NCI-H226 (cell line): ENCODE measurements at regions not wholly inside any gene's neighbourhood (a gene's known extent, or its start where the extent isn't known, plus 50 kb on each side); places are given as distances from the start of the nearest gene placed in this dataset.

Experiments used
- DNase-seq: peaks from one replicate; pipeline ENCODE4 v3.0.0-alpha.2; 2015

DNA sequence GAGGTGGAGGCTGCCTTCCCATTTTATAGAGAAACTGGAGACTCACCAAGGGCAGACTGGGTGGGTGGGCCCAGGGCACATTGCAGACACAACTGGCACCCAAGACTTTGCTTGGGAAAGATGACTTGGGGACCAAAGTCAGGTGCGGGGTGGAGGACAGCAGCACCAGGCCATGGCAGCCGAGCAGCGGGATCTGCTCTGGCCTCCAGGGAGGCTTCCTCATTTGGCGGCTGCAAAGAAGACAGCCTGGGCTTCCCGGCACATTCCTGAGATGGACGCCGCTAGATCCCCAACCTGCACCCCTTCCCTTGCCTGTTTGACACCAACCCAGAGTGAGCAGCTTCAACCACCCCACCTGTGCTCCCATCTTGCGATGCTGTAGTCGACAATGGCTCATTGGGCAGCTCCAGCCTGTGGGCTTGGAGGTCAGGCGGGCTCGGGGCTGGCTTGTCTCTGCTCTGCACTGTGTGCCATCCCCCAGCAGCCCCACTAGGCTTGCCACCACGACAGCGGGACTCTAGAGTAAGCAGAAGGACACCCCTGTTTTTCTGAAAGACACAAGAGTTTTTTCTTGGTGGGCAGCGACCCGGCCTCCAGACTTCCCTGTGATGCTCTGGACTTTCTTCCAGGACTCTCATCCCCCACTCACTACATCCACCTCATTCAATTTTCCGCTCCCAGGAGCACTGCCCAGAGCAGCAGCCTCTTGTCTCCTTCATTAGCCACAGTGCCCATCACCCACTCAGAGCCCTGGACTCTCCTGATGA lies 184.9 kb upstream of the CST7 start:
- no peak for DNase-seq

DNA sequence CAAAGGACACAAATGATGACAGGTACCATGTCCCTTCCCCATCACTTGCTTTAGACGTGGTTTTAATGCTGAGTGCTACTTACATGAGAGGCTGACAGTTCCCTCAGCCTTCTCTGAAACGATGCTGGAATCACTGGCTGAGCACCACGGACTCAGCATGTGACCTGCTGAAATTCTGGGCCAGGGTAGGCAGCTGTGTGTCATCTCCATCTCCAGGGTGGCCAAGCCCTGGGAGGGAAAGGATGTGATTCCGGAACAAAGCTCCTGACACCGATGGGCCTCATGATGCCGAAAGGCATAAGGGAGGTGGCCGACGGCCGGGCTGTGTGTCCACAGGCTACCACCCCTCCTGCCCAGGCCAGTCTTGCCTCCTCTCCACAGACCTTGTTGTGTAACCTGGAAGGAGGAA lies 184.3 kb upstream of the CST7 start:
- no peak for DNase-seq

DNA sequence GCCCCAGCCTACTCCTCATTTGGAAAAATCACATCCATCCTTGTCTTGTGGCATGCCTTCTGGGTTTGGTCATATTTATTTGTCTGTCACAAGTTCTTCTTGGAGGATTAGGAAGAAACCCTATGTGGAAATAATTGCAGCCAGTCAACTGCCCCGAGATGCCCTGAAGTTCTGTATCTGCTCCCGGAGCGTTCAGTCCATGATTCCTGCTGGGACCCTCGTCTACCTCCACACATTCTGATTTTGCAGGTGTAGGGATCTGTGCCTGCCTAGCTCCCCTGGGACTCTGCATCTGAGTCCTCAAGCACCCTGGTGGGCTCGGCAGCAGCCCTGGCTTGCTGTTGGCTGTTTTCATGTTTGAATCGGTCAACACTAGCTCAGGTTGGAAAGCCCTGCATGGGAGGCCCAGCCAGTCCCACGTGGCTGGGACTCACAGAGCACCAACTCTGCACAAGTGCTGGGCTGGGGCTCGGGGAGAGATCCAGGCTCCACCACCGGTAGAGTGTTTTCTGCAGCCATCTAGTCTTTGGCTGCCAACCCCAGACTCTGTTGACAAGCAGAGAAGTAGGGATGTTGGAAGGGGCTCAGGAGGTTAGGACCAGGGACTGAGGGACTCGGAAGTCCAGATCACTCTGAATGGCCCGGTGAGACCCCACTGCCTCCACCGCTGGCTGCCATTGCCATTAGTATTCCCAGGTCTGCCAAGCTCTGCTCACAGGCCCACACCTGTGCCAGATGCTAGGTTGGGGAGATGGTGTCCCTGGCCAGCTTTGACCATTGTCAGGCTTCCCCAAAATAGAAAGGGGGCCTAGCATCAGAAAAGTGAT lies 183.5 kb upstream of the CST7 start:
- DNase-seq, result no peak

DNA sequence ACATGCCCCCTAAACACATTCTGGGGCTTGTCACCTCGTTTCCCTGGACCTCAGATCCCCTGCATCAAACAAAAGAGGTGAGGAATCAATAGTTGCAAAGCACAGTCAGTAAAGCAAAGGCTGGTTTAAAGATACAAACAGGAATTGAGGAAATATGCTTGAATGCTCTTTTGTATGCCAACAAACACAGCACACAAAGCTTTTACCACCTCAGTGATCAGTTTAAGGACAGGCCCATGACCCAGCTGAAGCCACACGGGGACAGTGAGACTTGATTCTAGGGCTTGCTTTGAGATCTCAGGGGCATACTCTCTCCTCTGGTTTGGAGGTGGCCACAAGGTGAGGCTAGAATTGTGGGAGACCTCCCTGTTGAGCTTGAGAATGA lies 182.9 kb upstream of the CST7 start:
- no peak for DNase-seq

- DNase-seq, result no peak
Observed at GRCh38 chr20:24766826-24767622, 182.0 kb upstream of the CST7 start.

DNA sequence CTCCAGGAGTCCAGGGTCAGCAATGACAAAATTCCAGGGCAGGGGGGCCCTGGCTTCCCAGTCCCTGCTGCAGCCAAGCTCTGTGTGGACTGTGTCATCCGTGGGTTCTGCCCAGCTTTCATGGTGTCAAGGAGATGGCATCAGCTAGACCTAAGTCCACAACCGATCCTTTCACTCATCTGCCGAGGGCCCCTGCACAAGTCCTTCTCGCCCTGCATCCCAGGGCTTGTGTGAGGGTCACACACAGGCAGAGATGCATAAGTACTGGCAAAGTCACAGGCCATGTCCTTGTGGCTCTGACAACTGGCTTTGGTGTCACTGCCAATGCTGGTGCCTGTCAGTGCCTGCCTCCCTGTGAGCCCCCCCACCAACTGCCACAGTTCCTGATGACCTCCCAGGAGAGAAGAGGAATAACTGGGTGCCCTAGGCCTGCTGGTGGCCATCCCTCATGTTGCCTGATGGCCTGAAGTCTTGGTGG lies 181.4 kb upstream of the CST7 start:
- DNase-seq, result no peak

DNA sequence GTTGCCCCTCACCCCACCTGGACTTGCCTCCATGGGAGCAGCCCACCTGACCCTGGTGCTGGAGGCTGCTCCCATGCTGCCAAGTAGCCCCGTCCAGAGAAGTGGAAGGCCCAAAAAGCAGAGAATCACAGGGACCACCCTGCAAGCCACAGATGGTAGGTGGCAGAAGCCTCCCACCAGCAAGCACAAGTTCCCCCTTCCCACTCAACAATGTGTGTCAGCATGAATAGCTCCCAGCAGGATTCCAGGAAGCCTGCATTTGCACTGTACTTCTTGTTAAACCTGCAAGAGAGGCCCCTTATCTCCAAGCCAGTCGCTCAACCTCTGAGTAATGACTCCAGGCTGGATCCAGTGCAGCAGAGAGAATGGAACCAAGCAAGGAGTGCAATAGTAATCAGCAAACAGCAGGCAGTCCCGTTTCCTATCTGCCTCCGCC lies 180.8 kb upstream of the CST7 start:
- peak; percentile 62 for DNase-seq

- DNase-seq, result no peak
Observed at GRCh38 chr20:24768713-24769601, 180.1 kb upstream of the CST7 start.

DNA sequence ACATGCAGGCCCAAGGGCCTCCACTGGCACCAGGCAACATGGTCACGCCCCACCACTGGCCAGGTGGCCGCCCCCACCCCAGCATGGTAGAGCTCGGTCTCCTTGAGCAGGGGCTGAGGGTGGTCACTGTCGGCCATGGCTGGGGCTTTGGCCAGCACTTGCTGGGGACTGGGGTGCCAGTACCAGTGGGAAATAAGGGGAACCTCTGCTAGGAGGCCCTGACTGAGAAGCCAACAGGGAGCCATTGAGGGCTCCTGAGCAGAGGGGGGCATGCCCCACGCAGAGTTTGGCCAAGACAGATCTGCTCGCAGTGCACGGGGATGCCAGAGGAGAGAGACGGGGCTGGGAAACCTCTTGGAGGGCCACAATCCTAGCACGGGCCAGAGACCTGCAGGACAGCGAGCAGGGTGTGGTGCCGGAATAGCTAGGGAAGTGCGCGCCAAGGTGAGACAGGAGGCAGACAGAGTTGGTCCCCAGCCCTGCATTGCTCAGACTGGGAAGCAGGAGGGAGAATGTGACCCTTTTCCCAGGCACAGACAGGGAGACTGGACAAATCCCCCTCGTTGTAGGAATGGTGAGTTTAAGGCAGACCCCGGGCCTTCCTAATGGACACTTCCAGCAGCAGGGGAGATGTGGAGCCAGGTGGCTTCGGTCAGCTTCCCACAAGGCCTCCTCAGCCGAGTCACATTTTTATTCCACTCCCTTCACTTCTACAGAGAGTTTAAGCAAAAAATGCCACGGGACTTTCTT lies 179.0 kb upstream of the CST7 start:
- no peak for DNase-seq

DNA sequence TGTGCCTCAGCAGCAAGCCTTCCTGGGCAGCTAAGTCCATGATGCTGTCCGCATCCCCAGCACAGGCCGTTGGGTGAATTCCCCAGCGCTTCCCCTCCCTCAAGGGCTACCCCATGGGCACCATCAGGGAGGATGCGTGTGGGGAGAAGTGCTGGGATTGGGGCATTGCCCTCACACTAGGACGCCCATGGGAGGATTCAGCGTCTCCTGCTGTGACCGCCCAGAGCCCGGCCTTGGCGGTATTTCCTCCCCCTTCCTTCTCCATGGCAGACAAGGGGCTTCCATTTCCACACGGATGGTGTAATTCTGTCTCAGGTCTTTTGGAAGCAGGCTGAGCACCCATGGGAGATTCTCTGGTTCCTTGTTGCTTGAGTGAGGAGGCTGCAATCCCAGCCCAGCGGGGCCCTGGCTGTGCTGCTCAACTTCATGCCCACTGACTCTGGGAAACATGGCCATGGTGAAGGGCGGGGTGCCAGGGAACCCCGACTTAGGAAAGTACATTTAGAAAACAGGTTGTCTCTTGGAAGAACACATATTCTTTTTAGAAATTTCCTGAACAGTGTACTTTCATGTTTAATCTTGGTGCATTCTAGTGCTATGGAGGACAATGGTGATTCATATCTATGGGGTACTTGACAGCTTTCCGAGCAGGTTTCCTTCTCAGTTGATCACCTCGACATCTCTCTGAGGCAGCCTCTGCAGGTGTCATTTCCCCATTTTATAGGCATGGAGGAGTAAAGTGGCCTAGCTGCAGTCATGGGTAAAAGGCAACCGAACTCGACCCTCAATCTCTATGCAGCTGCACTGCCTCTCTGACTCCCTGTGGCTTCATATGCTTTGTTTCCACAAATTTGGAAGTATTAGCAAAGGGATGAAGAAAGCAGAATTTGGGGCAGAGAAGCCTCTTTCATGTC lies 178.2 kb upstream of the CST7 start:
- DNase-seq, result no peak

DNA sequence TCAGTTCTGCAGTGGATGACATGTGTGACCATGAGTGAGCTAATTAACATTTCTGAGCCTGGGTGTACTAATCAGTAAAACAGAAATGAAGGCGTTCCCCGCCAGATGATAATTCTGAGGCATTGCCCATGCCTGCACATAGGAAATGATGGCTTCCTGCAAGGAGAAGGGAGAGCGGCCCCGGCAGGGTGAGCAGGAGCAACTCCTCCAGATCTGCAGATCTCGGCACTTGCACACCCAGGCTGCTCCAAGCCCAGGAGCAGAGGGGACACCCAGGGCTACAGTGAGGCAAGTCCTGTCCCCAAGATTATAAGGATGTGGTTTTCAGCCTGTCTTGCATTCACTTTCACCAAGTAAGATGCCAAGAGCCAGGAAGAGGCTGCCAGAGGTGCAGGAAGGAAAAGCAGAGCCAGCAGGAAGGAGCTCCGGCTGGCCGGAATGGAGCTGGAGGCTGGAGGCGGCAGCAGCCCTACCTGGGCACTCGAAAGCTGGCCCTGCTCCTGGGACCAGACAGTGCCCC lies 177.5 kb upstream of the CST7 start:
- no peak for DNase-seq

- DNase-seq, result no peak
Observed at GRCh38 chr20:24772667-24773066, 176.4 kb upstream of the CST7 start.

DNA sequence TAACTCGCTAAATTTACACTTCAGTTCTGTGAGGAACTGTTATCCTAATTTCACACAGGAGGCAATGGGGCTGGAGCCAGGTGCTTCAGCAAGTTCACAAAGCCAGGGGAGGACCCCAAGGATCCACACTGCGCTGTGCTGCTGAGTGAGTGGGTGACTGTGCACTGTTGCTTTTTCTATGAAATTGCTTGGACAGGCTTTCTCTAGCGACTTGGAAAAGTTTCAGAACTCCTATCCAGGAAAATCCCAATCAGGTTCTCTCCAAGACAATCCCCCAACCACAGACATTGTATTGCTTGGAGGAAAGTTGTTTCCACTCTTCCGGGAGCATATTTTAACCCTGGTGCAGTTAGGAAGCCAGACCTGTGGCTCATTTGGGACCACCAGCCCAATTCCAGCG lies 175.9 kb upstream of the CST7 start:
- no peak for DNase-seq

- DNase-seq, result peak; percentile 58
Observed at GRCh38 chr20:24773751-24774201, 175.3 kb upstream of the CST7 start.

DNA sequence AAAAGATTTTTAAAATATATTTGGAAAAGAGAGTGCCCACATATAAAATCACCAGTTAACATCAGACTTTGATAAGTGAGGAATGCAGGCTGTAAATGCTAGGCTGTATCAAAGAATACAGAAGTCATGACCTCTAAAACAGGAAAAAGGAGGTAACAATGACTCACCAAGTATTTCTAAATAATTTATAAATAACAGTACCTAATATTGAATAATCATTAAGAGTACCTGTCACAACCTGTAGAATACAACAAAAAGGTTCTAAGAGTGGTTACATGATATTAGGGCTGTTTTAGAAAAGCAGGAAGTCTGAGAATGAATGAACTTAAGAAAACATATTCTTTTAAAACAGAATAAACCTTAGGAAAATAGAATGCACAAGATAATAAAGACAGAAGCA lies 173.1 kb upstream of the CST7 start:
- DNase-seq, result no peak

DNA sequence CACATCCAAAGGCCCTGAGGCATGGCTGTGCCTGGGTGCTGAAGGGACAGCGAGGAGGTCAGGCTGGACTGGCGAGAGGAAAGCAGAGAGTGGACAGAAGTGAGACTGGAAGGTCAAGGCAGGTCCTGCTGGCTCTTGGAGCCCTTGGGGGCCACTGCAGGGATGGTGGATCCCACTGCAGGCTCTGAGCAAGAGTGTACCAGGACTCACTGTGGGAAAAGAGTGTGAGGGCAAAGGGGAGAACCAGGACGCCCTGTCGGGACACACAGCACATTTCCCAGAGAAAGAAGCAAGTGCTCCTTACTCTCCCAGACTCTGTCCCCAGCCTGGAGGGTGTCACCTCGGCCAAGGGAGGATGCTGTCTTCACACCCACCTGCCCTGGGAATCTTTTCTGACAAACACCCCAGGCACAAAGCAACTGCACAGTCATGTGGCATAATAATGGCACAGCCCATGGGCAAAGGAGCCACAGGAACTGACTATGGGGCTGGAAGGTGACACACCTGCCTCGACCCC lies 172.3 kb upstream of the CST7 start:
- no peak for DNase-seq

GRCh38 chr20:24777746-24778145 lies 171.3 kb upstream of the CST7 start:
- DNase-seq, result no peak

DNA sequence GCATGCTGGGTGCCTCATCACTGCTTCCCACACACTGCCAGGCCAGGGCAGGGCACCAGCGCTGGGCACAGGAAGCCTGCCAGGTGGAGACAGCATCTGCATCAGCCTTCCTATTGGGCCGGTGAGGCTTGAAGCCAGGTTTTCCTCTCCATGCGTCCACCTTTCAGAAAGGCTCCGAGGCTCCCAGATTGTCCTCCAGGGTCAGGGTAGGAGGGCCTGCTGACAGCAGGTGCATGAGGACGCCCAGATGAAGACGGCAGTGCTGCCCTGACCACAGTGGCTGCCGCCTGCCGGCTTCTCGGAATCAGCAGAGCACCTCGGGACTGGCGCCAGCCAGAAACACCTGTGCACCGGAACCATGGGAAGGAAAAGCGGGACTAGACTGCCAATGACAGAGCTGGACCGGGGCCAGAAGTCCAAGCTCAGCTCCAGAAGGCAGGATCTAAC lies 170.5 kb upstream of the CST7 start:
- no peak for DNase-seq

- DNase-seq, result no peak
Observed at GRCh38 chr20:24779131-24779530, 169.9 kb upstream of the CST7 start.

GRCh38 chr20:24779946-24780345 lies 169.1 kb upstream of the CST7 start:
- no peak for DNase-seq
